Epithelial cell of esophagus (primary cell): ENCODE measurements at regions not wholly inside any gene's neighbourhood (a gene's known extent, or its start where the extent isn't known, plus 50 kb on each side); places are given as distances from the start of the nearest gene placed in this dataset.

Experiments used
- DNase-seq: peaks from one replicate; pipeline ENCODE4 v3.0.0; 2010; ENCODE audit warnings: low read depth
- H3K4me3 ChIP-seq: 2 replicates; pipeline ENCODE4 v1.5.1; 2011; ENCODE audit warnings: mild to moderate bottlenecking, low read length, control low read depth
- CTCF ChIP-seq: IDR thresholded peaks from 2 replicates; pipeline ENCODE4 v1.5.1; 2011; ENCODE audit warnings: low read depth, mild to moderate bottlenecking, low read length, control low read depth, inconsistent platforms; ENCODE audit not compliant: insufficient read depth; ENCODE audit errors: missing control alignments

GRCh38 chr18:76660571-76661192, 161.7 kb upstream of the ZNF236 start:
- TF ChIP-seq CTCF: no peak
- H3K4me3 ChIP-seq: no peak overlapping the region
- no peak for DNase-seq

- DNase-seq: no peak
- TF ChIP-seq CTCF: peak; percentile 11
- H3K4me3 ChIP-seq: no peak overlapping the region
Observed at GRCh38 chr18:76658627-76659026, 163.6 kb upstream of the ZNF516 start.

- no peak for TF ChIP-seq CTCF
- no peak overlapping the region for H3K4me3 ChIP-seq
- DNase-seq: no peak
Observed at GRCh38 chr18:76657911-76658470, 162.9 kb upstream of the ZNF516 start.

- TF ChIP-seq CTCF: no peak
- H3K4me3 ChIP-seq: no peak overlapping the region
- DNase-seq: no peak
Observed at GRCh38 chr18:76656925-76657827, 162.1 kb upstream of the ZNF516 start.

GRCh38 chr18:76654577-76654976, 159.5 kb upstream of the ZNF516 start:
- TF ChIP-seq CTCF: no peak
- H3K4me3 ChIP-seq: no peak overlapping the region
- no peak for DNase-seq

- no peak for TF ChIP-seq CTCF
- H3K4me3 ChIP-seq: no peak overlapping the region
- DNase-seq: no peak
Observed at GRCh38 chr18:76647322-76647721, 152.3 kb upstream of the ZNF516 start.
